K562 (cell line): ENCODE measurements at regions not wholly inside any gene's neighbourhood (a gene's known extent, or its start where the extent isn't known, plus 50 kb on each side); places are given as distances from the start of the nearest gene placed in this dataset.
A peak's percentile ranks its signal among the peaks of the same experiment; 100 is the strongest.

Experiments
- ATAC-seq: fragments of 200-7000 bp; cut with Tn5 transposase; 3 replicates; pipeline ENCODE4 v1.9.1; 2020; ENCODE audit warnings: moderate library complexity
- BruUV-seq: library from RNA; stranded (reverse); fragments of 400-500 nt; replicated peaks from 2 replicates; lab custom pipeline; 2021; lab: Mats Ljungman, UMichigan
- CTCF ChIA-PET: fragments of 300-600 bp; formaldehyde crosslinking; extraction: SDS; loops from one replicate; lab custom pipeline; 2021; ENCODE audit warnings: low intra/inter-chr PET ratio; lab: Yijun Ruan, JAX
- POLR2A ChIA-PET: fragments of 300-600, 350-650 bp; sonication (Branson Sonifier 250); formaldehyde crosslinking; extraction: SDS; loops from one replicate; lab custom pipeline; 2021; ENCODE audit warnings: antibody characterized with exemption, inconsistent platforms; lab: Yijun Ruan, JAX
- DNase-seq, 4 experiments: peaks; one replicate each; pipeline versions ENCODE4 v3.0.0 to v3.0.0-alpha.2; 2011 to 2018; ENCODE audit warnings: low spot score in 3 of 4, mixed read lengths in 3 of 4; ENCODE audit errors: extremely low read depth in 1 of 4
- FAIRE-seq: peaks from 2 replicates; lab custom pipeline; 2011; peaks lifted over from hg19 to GRCh38; lab: Jason Lieb, UNC
- H2AFZ ChIP-seq: 2 replicates; pipeline ENCODE4 v1.6.0; 2011; ENCODE audit warnings: low read depth, low read length, control low read depth, inconsistent platforms
- H3K27ac ChIP-seq: fragments of 200-600 bp; 3 replicates; pipeline ENCODE4 v1.8.0; 2011; ENCODE audit warnings: low read depth, mild to moderate bottlenecking, control low read depth, inconsistent platforms, low read length, moderate library complexity, mixed read lengths; ENCODE audit errors: extremely low read depth
- H3K27me3 ChIP-seq, 2 experiments: fragments of 300-600 bp in 1 of 2; 2 replicates in 1 of 2; 3 replicates in 1 of 2; pipeline versions ENCODE4 v1.6.0 to v1.8.0; 2011; ENCODE audit warnings: inconsistent platforms in 2 of 2, low read length in 2 of 2, mild to moderate bottlenecking in 1 of 2, mixed read lengths in 1 of 2, moderate library complexity in 1 of 2; ENCODE audit not compliant: control insufficient read depth in 2 of 2, insufficient read depth in 2 of 2
- H3K36me3 ChIP-seq: fragments of 300-600 bp; 3 replicates; pipeline ENCODE4 v1.8.0; 2011; ENCODE audit warnings: mild to moderate bottlenecking, low read length, inconsistent platforms; ENCODE audit not compliant: control insufficient read depth, insufficient read depth
- H3K4me1 ChIP-seq, 2 experiments: fragments of 200-600 bp in 1 of 2; replicated peaks in 1 of 2; 2 replicates in 1 of 2; 3 replicates in 1 of 2; pipeline versions ENCODE4 v1.5.1 to v1.8.0; 2011; ENCODE audit warnings: inconsistent platforms in 2 of 2, low read length in 2 of 2, mild to moderate bottlenecking in 1 of 2, mixed read lengths in 1 of 2, moderate library complexity in 1 of 2; ENCODE audit not compliant: control insufficient read depth in 2 of 2, insufficient read depth in 2 of 2
- H3K4me2 ChIP-seq: 2 replicates; pipeline ENCODE4 v1.6.1; 2011; ENCODE audit warnings: low read length, control low read depth, inconsistent platforms, mixed read lengths; ENCODE audit not compliant: insufficient read depth
- H3K4me3 ChIP-seq: fragments of 200-600 bp; sonication (generic), shearing (Covaris generic); 2 replicates; pipeline ENCODE4 v1.5.1; 2016; ENCODE audit warnings: control low read depth, inconsistent platforms
- H3K79me2 ChIP-seq: fragments of 200-600 bp; 3 replicates; pipeline ENCODE4 v1.8.0; 2011; ENCODE audit warnings: low read length, inconsistent platforms; ENCODE audit not compliant: control insufficient read depth, insufficient read depth
- H3K9ac ChIP-seq, 2 experiments: 2 replicates each; pipeline versions ENCODE4 v1.6.0 to v1.6.1; 2011; ENCODE audit warnings: low read depth in 2 of 2, low read length in 2 of 2, control low read depth in 1 of 2, inconsistent platforms in 1 of 2, mild to moderate bottlenecking in 1 of 2, mixed read lengths in 1 of 2; ENCODE audit not compliant: insufficient read depth in 1 of 2
- H3K9me1 ChIP-seq: one replicate; pipeline ENCODE4 v1.6.0; 2011; ENCODE audit warnings: inconsistent platforms, mild to moderate bottlenecking, low read length, moderate library complexity; ENCODE audit not compliant: control insufficient read depth, insufficient read depth
- H3K9me3 ChIP-seq: replicated peaks from 2 replicates; pipeline ENCODE4 v1.5.1; 2011; ENCODE audit warnings: low read depth, low read length, inconsistent platforms; ENCODE audit not compliant: control insufficient read depth, insufficient read depth
- H4K20me1 ChIP-seq: replicated peaks from 2 replicates; pipeline ENCODE4 v1.6.1; 2011; ENCODE audit warnings: low read length, inconsistent platforms, mixed read lengths; ENCODE audit not compliant: control insufficient read depth, insufficient read depth
- EHMT2 ChIP-seq: fragments of 450-650 bp; IDR thresholded peaks from 2 replicates; pipeline ENCODE4 v1.6.1; 2018; ENCODE audit warnings: antibody characterized with exemption
- FUS ChIP-seq: fragments of 200-400 bp; formaldehyde crosslinking; optimal IDR thresholded peaks from 2 replicates; pipeline ENCODE3; 2017; ENCODE audit warnings: low read depth, low read length
- HDGF ChIP-seq: fragments of 450-650 bp; IDR thresholded peaks from 2 replicates; pipeline ENCODE4 v1.6.1; 2016
- MIER1 ChIP-seq: fragments of 450-650 bp; IDR thresholded peaks from 2 replicates; pipeline ENCODE4 v1.6.1; 2016; ENCODE audit warnings: antibody characterized with exemption, mild to moderate bottlenecking, low read depth
- NR4A1 ChIP-seq, 2 experiments: fragments of 250-450 bp in 1 of 2; fragments of 450-650 bp in 1 of 2; sonication (Bioruptor Pico) in 1 of 2; IDR thresholded peaks; 2 replicates each; pipeline versions ENCODE4 v1.4.0 to v1.6.1; 2016 to 2020; ENCODE audit warnings: mild to moderate bottlenecking in 2 of 2, missing compliant biosample characterization in 1 of 2, missing genetic modification characterization in 1 of 2, moderate library complexity in 1 of 2
- REST ChIP-seq, 2 experiments: fragments of 450-650 bp; formaldehyde crosslinking in 1 of 2; IDR thresholded peaks; 2 replicates each; pipeline versions ENCODE4 v1.4.0 to v1.6.1; 2014 to 2020; ENCODE audit warnings: mild to moderate bottlenecking in 2 of 2, borderline replicate concordance in 1 of 2, low read depth in 1 of 2
- WGBS: fragments of 100-300 bp; shearing (Covaris generic); methylation state at CpG from one replicate; pipeline ENCODE4 v1.1.6; 2016; ENCODE audit warnings: low coverage, mixed read lengths; ENCODE audit not compliant: insufficient coverage; ENCODE audit errors: missing lambda C conversion rate; 5-methylcytosine and 5-hydroxymethylcytosine counted together
- in situ Hi-C: fragments of 300-500 bp; cut with MboI; formaldehyde crosslinking; loops from 4 replicates; pipeline ENCODE4 v1.15.0; 2018; ENCODE audit warnings: inconsistent platforms, mixed read lengths
- intact Hi-C: fragments of 100-400 bp; cut with micrococcal nuclease; formaldehyde crosslinking; loops from 2 replicates; pipeline ENCODE4 v1.14.2; 2022

GRCh38 chr5:96483878-96484277 is 50.8 kb upstream of the PCSK1 start:
- H3K9me3 ChIP-seq = no peaks in the 10 kb centered on the region
- intact Hi-C loops (no loop called here), in situ Hi-C loops (no loop called here)
- no peak overlapping the region for H3K27ac ChIP-seq
- H3K9ac ChIP-seq = no peak overlapping the region
- BruUV-seq = no TSS peak
- ChIA-PET CTCF (no interaction called here), POLR2A (interaction anchor here (0.7 kb wide), 1 partner anchor 202 kb away, joined by 3 read pairs; no protein-coding TSS in a partner anchor)
- H3K4me3 ChIP-seq = no peak overlapping the region
- H3K4me1 ChIP-seq = no peaks in the 10 kb centered on the region
- peak; percentile 37 for FAIRE-seq
- TF ChIP-seq FUS (no peak), MIER1 (peak; percentile 87), HDGF (no peak), EHMT2 (peak; percentile 95), NR4A1 (CRISPR knock-in tag; IDR thresholded peaks at IDR 0.05) (no peak), NR4A1 (tag; IDR thresholded peaks at IDR 0.05) (peak; percentile 28; the same call in 1 of the 2 replicates), REST (IDR thresholded peaks at IDR 0.05; ENCODE audit: borderline replicate concordance) (peak; percentile 97), REST (CRISPR knock-in tag; IDR thresholded peaks at IDR 0.05; ENCODE audit: low read depth) (peak; percentile 86)
- no peaks in the 10 kb centered on the region for H3K9me1 ChIP-seq
- WGBS = 0% methylated on average over 2 of the region's 2 CpGs
- no peak overlapping the region for H2AFZ ChIP-seq
- ATAC-seq = peak; percentile 55; the same call in 2 of the 3 replicates
- H4K20me1 ChIP-seq = no peaks in the 10 kb centered on the region
- no peaks in the 10 kb centered on the region for H3K79me2 ChIP-seq
- H3K4me2 ChIP-seq = no peak overlapping the region
- H3K27me3 ChIP-seq = no peaks in the 10 kb centered on the region
- H3K36me3 ChIP-seq = no peaks in the 10 kb centered on the region
- DNase-seq = peak; percentile 6 to 20 (median 9)
